ENCODE measurements at regions not wholly inside any gene's neighbourhood (a gene's known extent, or its start where the extent isn't known, plus 50 kb on each side); places are given as distances from the start of the nearest gene placed in this dataset.

DNA sequence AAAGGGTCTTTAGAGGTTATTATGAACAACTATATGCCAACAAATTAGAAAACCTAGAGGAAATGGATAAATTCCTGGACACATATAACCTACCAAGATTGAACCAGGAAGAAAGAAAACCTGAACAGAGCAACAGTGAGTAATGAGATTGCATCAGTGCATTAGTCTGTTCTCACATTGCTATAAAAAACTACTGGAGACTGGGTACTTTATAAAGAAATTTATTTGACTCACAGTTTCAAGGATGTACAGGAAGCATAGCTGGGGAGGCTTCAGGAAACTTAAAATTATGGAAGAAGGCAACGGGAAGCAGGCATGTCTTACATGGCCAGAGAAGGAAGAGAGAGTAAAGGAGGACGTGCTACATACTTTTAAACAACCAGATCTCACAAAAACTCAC, 70.8 kb upstream of the GNAZ start:
- DNase-seq (ENCODE audit: low spot score): no peak

DNA sequence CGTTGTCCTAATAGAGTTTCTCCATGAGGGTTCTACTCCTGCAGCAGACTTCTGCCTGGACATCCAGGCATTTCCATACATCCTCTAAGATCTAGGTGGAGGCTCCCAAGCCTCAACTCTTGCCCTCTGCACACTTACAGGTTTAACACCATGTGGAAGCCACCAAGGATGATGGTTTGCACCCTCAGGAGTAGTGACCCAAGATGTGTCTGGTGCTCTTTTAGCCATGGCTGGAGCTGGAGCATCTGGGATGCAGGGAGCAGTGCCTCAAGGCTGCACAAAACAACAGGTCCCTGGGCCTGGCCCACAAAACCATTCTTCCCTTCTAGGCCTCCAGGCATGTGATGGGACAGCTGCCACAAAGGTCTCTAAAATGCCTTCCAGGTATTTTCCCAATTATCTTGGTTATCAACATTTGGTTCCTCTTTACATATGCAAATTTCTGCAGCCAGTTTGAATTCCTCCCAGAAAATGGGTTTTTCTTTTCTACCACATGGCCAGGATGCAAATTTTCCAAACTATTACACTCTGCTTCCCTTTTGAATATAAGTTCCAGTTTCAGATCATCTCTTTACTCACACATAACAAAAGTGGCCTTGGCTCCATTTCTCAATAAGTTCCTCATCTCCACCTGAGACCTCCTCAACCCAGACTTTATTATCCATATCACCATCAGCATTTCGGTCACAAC, 69.5 kb upstream of the GNAZ start:
- no peak for DNase-seq (ENCODE audit: low spot score)

DNA sequence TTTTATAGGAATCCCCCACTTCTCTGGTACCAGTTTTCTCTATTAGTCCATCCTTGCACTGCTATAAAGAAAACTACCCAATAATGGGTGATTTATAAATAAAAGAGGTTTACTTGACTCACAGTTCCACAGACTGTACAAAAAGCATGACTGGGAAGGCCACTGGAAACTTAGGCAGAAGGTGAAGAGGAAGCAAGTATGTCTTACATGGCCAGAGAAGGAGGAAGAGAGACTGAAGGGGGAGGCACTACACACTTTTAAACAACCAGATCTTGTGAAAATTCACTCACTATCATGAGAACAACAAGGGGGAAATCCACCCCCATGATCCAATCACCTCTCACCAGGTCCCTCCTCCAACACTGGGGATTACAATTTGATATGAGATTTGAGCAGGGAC, 68.9 kb upstream of the GNAZ start:
- no peak for DNase-seq (ENCODE audit: low spot score)

- DNase-seq (ENCODE audit: low spot score): no peak
Measured at GRCh38 chr22:23002612-23003180, 67.6 kb upstream of the GNAZ start.

- DNase-seq (ENCODE audit: low spot score): no peak
Measured at GRCh38 chr22:23007823-23008222, 62.5 kb upstream of the GNAZ start.

- no peak for DNase-seq (ENCODE audit: low spot score)
Measured at GRCh38 chr22:23008896-23009295, 61.4 kb upstream of the GNAZ start.

All from Ammon's horn (tissue), 1 donor.